Lower leg skin (tissue), 4 donors: ENCODE measurements at regions not wholly inside any gene's neighbourhood (a gene's known extent, or its start where the extent isn't known, plus 50 kb on each side); places are given as distances from the start of the nearest gene placed in this dataset.

Experiments used
- DNase-seq, 2 donors: peaks; one replicate each; pipeline ENCODE4 v3.0.0-alpha.2; 2019; ENCODE audit warnings: low spot score in 2 of 2
- H3K4me3 ChIP-seq: fragments of 200-600 bp; sonication (generic); 2 replicates; pipeline ENCODE4 v1.5.1; 2017; ENCODE audit warnings: mild to moderate bottlenecking, low read depth; ENCODE audit not compliant: poor library complexity, severe bottlenecking
- CTCF ChIP-seq, 3 donors: fragments of 450-650 bp; IDR thresholded peaks; one replicate each; pipeline ENCODE4 v1.5.1; 2016; ENCODE audit warnings: antibody characterized with exemption in 3 of 3, mild to moderate bottlenecking in 3 of 3, moderate library complexity in 2 of 3
- POLR2A ChIP-seq, 2 donors: fragments of 450-650 bp; IDR thresholded peaks; one replicate each; pipeline ENCODE4 v1.6.1; 2016 to 2017; ENCODE audit warnings: antibody characterized with exemption in 2 of 2, mild to moderate bottlenecking in 1 of 2, moderate library complexity in 1 of 2
- WGBS, 2 donors: methylation state at CpG; one replicate each; pipeline ENCODE4 v1.1.5; 2018; 5-methylcytosine and 5-hydroxymethylcytosine counted together
- intact Hi-C: fragments of 100-400 bp; cut with DNase I; formaldehyde crosslinking; loops from one replicate; pipeline ENCODE4 v1.15.0; 2023; ENCODE audit warnings: low total_unique reads

DNA sequence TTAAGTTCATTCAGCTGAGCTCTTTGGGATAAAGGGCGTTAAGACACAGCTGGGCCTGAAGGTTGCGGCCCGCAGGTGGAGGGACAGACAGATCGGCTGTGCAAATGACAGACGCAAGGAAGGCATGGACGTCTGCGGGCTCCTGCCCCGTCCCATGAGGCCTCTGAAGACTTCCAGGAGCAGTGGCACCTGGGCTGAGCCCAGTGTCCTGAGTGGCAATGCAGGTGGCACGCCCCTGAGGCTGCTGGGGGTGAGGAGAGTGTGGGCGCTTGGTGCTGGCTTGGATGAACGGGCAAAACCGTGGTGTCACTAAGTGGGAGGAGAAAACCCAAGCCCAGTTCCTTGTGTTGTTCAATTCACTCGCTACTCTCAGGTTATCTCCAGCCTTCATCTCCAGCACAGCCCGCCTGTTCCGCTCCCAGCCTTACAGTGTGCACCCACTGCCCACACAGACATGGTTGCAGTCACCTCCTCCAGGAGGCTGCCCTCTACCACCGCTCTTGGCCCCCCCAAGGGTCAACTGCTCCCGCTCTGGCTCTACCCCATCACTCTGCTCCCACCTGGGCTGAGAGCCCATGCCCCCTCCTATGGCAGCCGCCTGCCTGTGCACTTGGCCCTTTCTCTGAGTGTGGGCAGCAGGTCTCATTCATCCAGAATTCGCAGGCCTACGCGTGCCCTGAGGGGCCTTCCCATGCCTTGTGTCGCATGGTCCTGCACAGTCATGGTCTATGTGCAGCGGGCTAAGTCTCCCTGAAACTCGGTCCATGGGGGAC lies 50.3 kb downstream of the PTGR3 start:
- TF ChIP-seq CTCF (IDR thresholded peaks at IDR 0.05) (no peak), POLR2A (IDR thresholded peaks at IDR 0.05) (no peak)
- peak in 1 of 2 donors; percentile 8 for DNase-seq
- no peak overlapping the region for H3K4me3 ChIP-seq
- WGBS, 2 donors: 94 to 95% methylated on average over 24 of the region's 24 CpGs
- intact Hi-C loops: no loop called here

DNA sequence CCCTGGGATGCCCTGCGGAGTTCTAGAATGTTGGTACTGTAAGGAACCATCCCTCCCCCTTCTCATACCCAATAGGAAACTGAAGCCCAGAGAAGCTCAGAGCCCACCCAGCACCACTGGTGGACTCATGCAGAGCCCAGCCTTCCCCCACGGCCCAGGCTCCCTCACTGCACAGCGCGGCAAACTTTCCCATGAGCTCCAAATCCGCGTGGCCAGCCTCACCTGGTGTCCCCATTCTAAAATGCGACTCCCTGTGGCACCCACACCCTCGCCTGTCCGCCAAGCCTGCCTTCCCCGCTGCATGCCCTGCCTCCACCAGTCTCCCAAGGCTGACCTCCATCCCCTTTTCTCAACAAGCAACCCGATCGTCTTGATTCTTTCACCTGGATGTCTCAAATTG lies 51.1 kb downstream of the PTGR3 start:
- WGBS, 2 donors: 97 to 98% methylated on average over 12 of the region's 12 CpGs
- TF ChIP-seq POLR2A (IDR thresholded peaks at IDR 0.05) (no peak), CTCF (IDR thresholded peaks at IDR 0.05) (no peak)
- DNase-seq: peak in 1 of 2 donors; percentile 4
- intact Hi-C loops: no loop called here
- H3K4me3 ChIP-seq: no peak overlapping the region

DNA sequence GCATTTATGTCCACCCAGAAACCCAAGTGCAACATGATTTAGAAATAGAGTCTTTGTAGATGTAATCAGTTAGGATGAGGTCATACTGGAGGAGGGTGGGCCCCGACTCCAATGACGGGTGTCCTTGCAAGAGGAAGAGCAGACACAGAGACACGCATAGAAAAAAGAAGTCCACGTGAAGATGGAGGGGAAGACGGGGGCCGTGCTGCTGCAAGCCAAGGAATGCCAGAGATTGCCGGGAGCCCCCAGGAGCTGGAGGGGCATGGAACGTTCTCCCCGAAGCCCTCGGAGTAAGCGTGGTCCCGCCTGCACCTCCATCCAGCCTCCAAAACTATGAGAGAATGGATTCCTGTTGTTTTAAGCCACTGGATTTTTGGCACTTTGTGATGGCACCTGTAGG lies 51.6 kb downstream of the PTGR3 start:
- DNase-seq: no peak
- TF ChIP-seq CTCF (IDR thresholded peaks at IDR 0.05) (no peak), POLR2A (IDR thresholded peaks at IDR 0.05) (no peak)
- 91 to 94% methylated on average over 12 of the region's 12 CpGs for WGBS, 2 donors
- intact Hi-C loops: no loop called here
- H3K4me3 ChIP-seq: no peak overlapping the region

DNA sequence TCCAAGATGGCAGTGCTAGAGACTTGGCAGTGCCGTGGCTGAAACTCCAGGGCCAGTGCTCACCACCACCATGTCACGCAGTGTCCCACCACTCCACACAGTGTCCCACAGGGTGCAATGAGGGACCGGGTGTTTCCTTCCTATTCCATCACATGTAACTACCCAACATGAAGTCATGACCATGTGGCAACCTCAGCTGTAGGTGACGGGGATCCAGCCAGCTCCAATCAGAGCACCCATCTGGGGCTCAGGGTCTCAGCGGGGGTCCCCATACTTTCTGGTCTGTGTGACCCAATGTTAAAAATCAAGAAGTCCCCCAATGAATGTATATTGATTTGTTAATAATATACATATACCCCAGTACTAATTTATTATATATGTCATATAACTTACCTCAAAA lies 52.1 kb downstream of the PTGR3 start:
- WGBS, 2 donors: 92% methylated on average over 5 of the region's 5 CpGs
- peak in 1 of 2 donors; percentile 5 for DNase-seq
- H3K4me3 ChIP-seq: no peak overlapping the region
- intact Hi-C loops: no loop called here
- TF ChIP-seq POLR2A (IDR thresholded peaks at IDR 0.05) (no peak), CTCF (IDR thresholded peaks at IDR 0.05) (no peak)

GRCh38 chr18:75156139-75156750 lies 52.7 kb downstream of the PTGR3 start:
- no peak overlapping the region for H3K4me3 ChIP-seq
- WGBS, 2 donors: 94 to 95% methylated on average over 24 of the region's 24 CpGs
- intact Hi-C loops: no loop called here
- peak in 1 of 2 donors; percentile 3 for DNase-seq
- TF ChIP-seq POLR2A (IDR thresholded peaks at IDR 0.05): no peak
- no peak for TF ChIP-seq CTCF (IDR thresholded peaks at IDR 0.05)
